Hematopoietic multipotent progenitor cell treated with erythropoietin and hydrocortisone succinate and interleukin-3 and kit ligand, for 4 days (in vitro differentiated cells): ENCODE measurements at regions not wholly inside any gene's neighbourhood (a gene's known extent, or its start where the extent isn't known, plus 50 kb on each side); places are given as distances from the start of the nearest gene placed in this dataset.

Experiments used
- DNase-seq: peaks from one replicate; pipeline ENCODE4 v3.0.0-alpha.2; 2015

GRCh38 chr18:47528343-47528742 lies 276.9 kb upstream of the SKOR2 start:
- DNase-seq: peak; percentile 27

- DNase-seq: no peak
Observed at GRCh38 chr18:47526147-47526546, 274.7 kb upstream of the SKOR2 start.

- DNase-seq: no peak
Observed at GRCh38 chr18:47522359-47522758, 270.9 kb upstream of the SKOR2 start.

- DNase-seq: no peak
Observed at GRCh38 chr18:47520263-47520662, 268.8 kb upstream of the SKOR2 start.

- no peak for DNase-seq
Observed at GRCh38 chr18:47519706-47520105, 268.2 kb upstream of the SKOR2 start.

GRCh38 chr18:47519277-47519676 lies 267.8 kb upstream of the SKOR2 start:
- no peak for DNase-seq

- DNase-seq: no peak
Observed at GRCh38 chr18:47513614-47514013, 262.2 kb upstream of the SKOR2 start.

GRCh38 chr18:47512726-47513435 lies 261.4 kb upstream of the SKOR2 start:
- DNase-seq: no peak

GRCh38 chr18:47512056-47512455 lies 260.6 kb upstream of the SKOR2 start:
- DNase-seq: no peak

GRCh38 chr18:47510831-47511230 lies 259.4 kb upstream of the SKOR2 start:
- no peak for DNase-seq

- no peak for DNase-seq
Observed at GRCh38 chr18:47507651-47508050, 256.2 kb upstream of the SKOR2 start.

- no peak for DNase-seq
Observed at GRCh38 chr18:47506897-47507296, 255.4 kb upstream of the SKOR2 start.

- no peak for DNase-seq
Observed at GRCh38 chr18:47501946-47502345, 250.5 kb upstream of the SKOR2 start.

- no peak for DNase-seq
Observed at GRCh38 chr18:47500930-47501329, 249.5 kb upstream of the SKOR2 start.

- DNase-seq: no peak
Observed at GRCh38 chr18:47492691-47493090, 241.2 kb upstream of the SKOR2 start.

- DNase-seq: no peak
Observed at GRCh38 chr18:47490882-47491281, 239.4 kb upstream of the SKOR2 start.

GRCh38 chr18:47485221-47485797 lies 233.8 kb upstream of the SKOR2 start:
- no peak for DNase-seq

GRCh38 chr18:47484068-47484467 lies 232.6 kb upstream of the SKOR2 start:
- no peak for DNase-seq

- no peak for DNase-seq
Observed at GRCh38 chr18:47480166-47480565, 228.7 kb upstream of the SKOR2 start.

GRCh38 chr18:47471784-47472183 lies 220.3 kb upstream of the SKOR2 start:
- no peak for DNase-seq

GRCh38 chr18:47470941-47471340 lies 219.5 kb upstream of the SKOR2 start:
- DNase-seq: no peak

GRCh38 chr18:47469576-47469975 lies 218.1 kb upstream of the SKOR2 start:
- no peak for DNase-seq

- no peak for DNase-seq
Observed at GRCh38 chr18:47461977-47462376, 210.5 kb upstream of the SKOR2 start.

- DNase-seq: no peak
Observed at GRCh38 chr18:47461406-47461948, 210.0 kb upstream of the SKOR2 start.

GRCh38 chr18:47458483-47458882 lies 207.0 kb upstream of the SKOR2 start:
- DNase-seq: no peak
